Ishikawa (cell line): ENCODE measurements at regions not wholly inside any gene's neighbourhood (a gene's known extent, or its start where the extent isn't known, plus 50 kb on each side); places are given as distances from the start of the nearest gene placed in this dataset.

Source experiments
- CEBPB ChIP-seq: IDR thresholded peaks from 2 replicates; pipeline ENCODE4 v1.6.1; 2012
- CREB1 ChIP-seq: IDR thresholded peaks from 2 replicates; pipeline ENCODE4 v1.6.1; 2012; ENCODE audit warnings: low read depth
- EGR1 ChIP-seq: IDR thresholded peaks from 2 replicates; pipeline ENCODE4 v1.6.1; 2012
- EP300 ChIP-seq: IDR thresholded peaks from 2 replicates; pipeline ENCODE4 v1.6.1; 2012; ENCODE audit warnings: borderline replicate concordance
- FOXM1 ChIP-seq: IDR thresholded peaks from 2 replicates; pipeline ENCODE4 v1.6.1; 2012; ENCODE audit warnings: low read depth, borderline replicate concordance
- MAX ChIP-seq: IDR thresholded peaks from 2 replicates; pipeline ENCODE4 v1.6.1; 2012
- NFIC ChIP-seq: IDR thresholded peaks from 2 replicates; pipeline ENCODE4 v1.6.1; 2012
- RAD21 ChIP-seq: IDR thresholded peaks from 2 replicates; pipeline ENCODE4 v1.6.1; 2012; ENCODE audit warnings: low read depth
- REST ChIP-seq: IDR thresholded peaks from 2 replicates; pipeline ENCODE4 v1.6.1; 2012; ENCODE audit warnings: low read depth, mild to moderate bottlenecking
- TAF1 ChIP-seq: IDR thresholded peaks from 2 replicates; pipeline ENCODE4 v1.6.1; 2012; ENCODE audit warnings: low read depth, mild to moderate bottlenecking
- TCF12 ChIP-seq: IDR thresholded peaks from 2 replicates; pipeline ENCODE4 v1.6.1; 2012; ENCODE audit warnings: low read depth
- TEAD4 ChIP-seq: IDR thresholded peaks from 2 replicates; pipeline ENCODE4 v1.6.1; 2012
- USF1 ChIP-seq: IDR thresholded peaks from 2 replicates; pipeline ENCODE4 v1.6.1; 2012
- YY1 ChIP-seq: IDR thresholded peaks from 2 replicates; pipeline ENCODE4 v1.6.1; 2012; ENCODE audit warnings: low read depth
- ZBTB7A ChIP-seq: IDR thresholded peaks from 2 replicates; pipeline ENCODE4 v1.6.1; 2012; ENCODE audit warnings: low read depth

- TF ChIP-seq TCF12 (no peak), YY1 (no peak), EGR1 (no peak), ZBTB7A (no peak), NFIC (no peak), RAD21 (no peak), FOXM1 (no peak), EP300 (no peak), CREB1 (no peak), USF1 (no peak), TEAD4 (no peak), MAX (no peak), CEBPB (no peak), TAF1 (no peak), REST (no peak)
These were observed 258.4 kb downstream of the RFC3 start for GRCh38 chr13:34076319-34076718.

- TF ChIP-seq TEAD4 (no peak), RAD21 (peak; percentile 84), EP300 (no peak)
These were observed 259.2 kb downstream of the RFC3 start for GRCh38 chr13:34076943-34077703.

- TF ChIP-seq TAF1 (no peak), RAD21 (no peak), USF1 (no peak), REST (no peak)
These were observed 260.5 kb downstream of the RFC3 start for GRCh38 chr13:34078334-34078999.

GRCh38 chr13:34085204-34085603 is 267.3 kb downstream of the RFC3 start:
- no peak for TF ChIP-seq EP300
- TF ChIP-seq RAD21 = no peak
- TF ChIP-seq CREB1 = no peak
- TF ChIP-seq YY1 = no peak
- TF ChIP-seq NFIC = no peak
- no peak for TF ChIP-seq TCF12
- TF ChIP-seq CEBPB = no peak
- TF ChIP-seq REST = no peak
- no peak for TF ChIP-seq FOXM1
- no peak for TF ChIP-seq TEAD4
- no peak for TF ChIP-seq MAX
- TF ChIP-seq USF1 = no peak
- TF ChIP-seq EGR1 = no peak
- no peak for TF ChIP-seq TAF1
- TF ChIP-seq ZBTB7A = no peak
